HG03520 (cell line): ENCODE measurements at regions not wholly inside any gene's neighbourhood (a gene's known extent, or its start where the extent isn't known, plus 50 kb on each side); places are given as distances from the start of the nearest gene placed in this dataset.
"Not testable (repeated sequence)": the region's sequence is repeated elsewhere in the genome, so short reads cannot be mapped to it uniquely, and the experiment has no call there.

ENCODE experiments used
- ATAC-seq: cut with Tn5 transposase; IDR thresholded peaks from one replicate; pipeline ENCODE4 v1.9.1; 2021; ENCODE audit warnings: mild to moderate bottlenecking, moderate library complexity; ENCODE audit not compliant: unreplicated experiment

GRCh38 chr4:187046471-187046870 is 322.8 kb upstream of the FAT1 start:
- no peak for ATAC-seq

GRCh38 chr4:187059021-187059420 is 335.4 kb upstream of the FAT1 start:
- ATAC-seq = no peak

- no peak for ATAC-seq
These were observed 336.2 kb upstream of the FAT1 start for GRCh38 chr4:187059895-187060294.

- no peak for ATAC-seq
These were observed 336.9 kb upstream of the FAT1 start for GRCh38 chr4:187060551-187060950.

- ATAC-seq = no peak
These were observed 339.6 kb upstream of the FAT1 start for GRCh38 chr4:187063251-187063650.

GRCh38 chr4:187064033-187064432 is 340.4 kb upstream of the FAT1 start:
- ATAC-seq = no peak

GRCh38 chr4:187065396-187065795 is 341.7 kb upstream of the FAT1 start:
- no peak for ATAC-seq

- no peak for ATAC-seq
These were observed 342.1 kb upstream of the FAT1 start for GRCh38 chr4:187065806-187066205.

GRCh38 chr4:187069398-187069797 is 345.7 kb upstream of the FAT1 start:
- ATAC-seq = no peak

- ATAC-seq = no peak
These were observed 346.5 kb upstream of the FAT1 start for GRCh38 chr4:187070158-187070557.

- ATAC-seq = no peak
These were observed 347.1 kb upstream of the FAT1 start for GRCh38 chr4:187070740-187071139.

- ATAC-seq = no peak
These were observed 348.4 kb upstream of the FAT1 start for GRCh38 chr4:187071946-187072600.

GRCh38 chr4:187073820-187074219 is 350.2 kb upstream of the FAT1 start:
- no peak for ATAC-seq

- no peak for ATAC-seq
These were observed 351.9 kb upstream of the FAT1 start for GRCh38 chr4:187075514-187075913.

GRCh38 chr4:187077744-187078401 is 354.2 kb upstream of the FAT1 start:
- no peak for ATAC-seq

GRCh38 chr4:187084701-187085100 is 361.0 kb upstream of the FAT1 start:
- no peak for ATAC-seq

- ATAC-seq = no peak
These were observed 361.7 kb upstream of the FAT1 start for GRCh38 chr4:187085339-187085738.

GRCh38 chr4:187086151-187086550 is 362.5 kb upstream of the FAT1 start:
- no peak for ATAC-seq

GRCh38 chr4:187088070-187088799 is 364.6 kb upstream of the FAT1 start:
- no peak for ATAC-seq

GRCh38 chr4:187090401-187090800 is 366.7 kb upstream of the FAT1 start:
- no peak for ATAC-seq

- ATAC-seq = not testable (repeated sequence)
These were observed 367.2 kb upstream of the FAT1 start for GRCh38 chr4:187090832-187091231.

GRCh38 chr4:187094144-187094543 is 370.5 kb upstream of the FAT1 start:
- ATAC-seq = no peak
